OCI-LY1 (cell line): ENCODE measurements at regions not wholly inside any gene's neighbourhood (a gene's known extent, or its start where the extent isn't known, plus 50 kb on each side); places are given as distances from the start of the nearest gene placed in this dataset.

Experiments used
- H2AFZ ChIP-seq: fragments of 200-600 bp; sonication (generic), shearing (Covaris generic); 2 replicates; pipeline ENCODE4 v1.6.0; 2014; ENCODE audit warnings: antibody characterized with exemption, mild to moderate bottlenecking, low read length
- H3F3A ChIP-seq: fragments of 200-600 bp; sonication (generic), shearing (Covaris generic); 2 replicates; pipeline ENCODE4 v1.6.0; 2014; ENCODE audit warnings: mild to moderate bottlenecking, antibody characterized with exemption, low read length, moderate library complexity; ENCODE audit not compliant: insufficient read depth
- H3K27ac ChIP-seq: fragments of 200-600 bp; sonication (generic); 2 replicates; pipeline ENCODE4 v1.5.1; 2014; ENCODE audit warnings: low read length, mixed run types, mild to moderate bottlenecking, low read depth; ENCODE audit not compliant: poor library complexity, severe bottlenecking
- H3K27me3 ChIP-seq: fragments of 200-600 bp; sonication (generic); 2 replicates; pipeline ENCODE4 v1.6.0; 2014; ENCODE audit warnings: antibody characterized with exemption, mild to moderate bottlenecking, low read length, moderate library complexity; ENCODE audit not compliant: insufficient read depth
- H3K36me3 ChIP-seq: fragments of 200-600 bp; sonication (generic); 2 replicates; pipeline ENCODE4 v1.6.1; 2014; ENCODE audit warnings: mild to moderate bottlenecking, antibody characterized with exemption, low read length, moderate library complexity, mixed read lengths; ENCODE audit not compliant: insufficient read depth
- H3K4me1 ChIP-seq: fragments of 200-600 bp; sonication (generic); 2 replicates; pipeline ENCODE4 v1.5.1; 2014; ENCODE audit warnings: mild to moderate bottlenecking, low read length, moderate library complexity; ENCODE audit not compliant: insufficient read depth, severe bottlenecking
- H3K4me2 ChIP-seq: fragments of 200-600 bp; sonication (generic), shearing (Covaris generic); 2 replicates; pipeline ENCODE4 v1.6.1; 2014; ENCODE audit warnings: low read length
- H3K4me3 ChIP-seq: fragments of 200-600 bp; sonication (generic); 2 replicates; pipeline ENCODE4 v1.5.1; 2014; ENCODE audit warnings: low read length, low read depth, mild to moderate bottlenecking, mixed read lengths; ENCODE audit not compliant: poor library complexity, severe bottlenecking
- H3K79me2 ChIP-seq: fragments of 200-600 bp; shearing (Covaris generic); 2 replicates; pipeline ENCODE4 v1.6.1; 2016; ENCODE audit warnings: mixed run types, low read length, mixed read lengths; ENCODE audit not compliant: insufficient read depth
- H3K9ac ChIP-seq: fragments of 200-600 bp; sonication (generic), shearing (Covaris generic); 2 replicates; pipeline ENCODE4 v1.6.1; 2014; ENCODE audit warnings: mild to moderate bottlenecking, low read length, mixed read lengths
- H3K9me2 ChIP-seq: fragments of 200-600 bp; sonication (generic), shearing (Covaris generic); 2 replicates; pipeline ENCODE4 v1.6.1; 2014; ENCODE audit warnings: low read depth, mild to moderate bottlenecking, low read length, mixed read lengths
- H3K9me3 ChIP-seq: fragments of 200-600 bp; shearing (Covaris generic); 2 replicates; pipeline ENCODE4 v1.6.1; 2014; ENCODE audit warnings: low read length, mixed read lengths
- H4K20me1 ChIP-seq: fragments of 200-600 bp; sonication (generic), shearing (Covaris generic); 2 replicates; pipeline ENCODE4 v1.6.0; 2016; ENCODE audit warnings: mild to moderate bottlenecking, low read length; ENCODE audit not compliant: insufficient read depth
- EZH2 ChIP-seq: fragments of 200-600 bp; sonication (generic), shearing (Covaris generic); IDR thresholded peaks from 2 replicates; pipeline ENCODE4 v1.8.0; 2017; ENCODE audit warnings: borderline replicate concordance, mixed run types, mild to moderate bottlenecking, antibody characterized with exemption, low read length, moderate library complexity, mixed read lengths
- TF ChIP-seq, protein P1 (sequence below): fragments of 200-600 bp; sonication (generic), shearing (Covaris generic); IDR thresholded peaks from 2 replicates; pipeline ENCODE4 v1.5.1; 2017; ENCODE audit warnings: mild to moderate bottlenecking, antibody characterized with exemption, low read length, moderate library complexity, mixed read lengths

DNA sequence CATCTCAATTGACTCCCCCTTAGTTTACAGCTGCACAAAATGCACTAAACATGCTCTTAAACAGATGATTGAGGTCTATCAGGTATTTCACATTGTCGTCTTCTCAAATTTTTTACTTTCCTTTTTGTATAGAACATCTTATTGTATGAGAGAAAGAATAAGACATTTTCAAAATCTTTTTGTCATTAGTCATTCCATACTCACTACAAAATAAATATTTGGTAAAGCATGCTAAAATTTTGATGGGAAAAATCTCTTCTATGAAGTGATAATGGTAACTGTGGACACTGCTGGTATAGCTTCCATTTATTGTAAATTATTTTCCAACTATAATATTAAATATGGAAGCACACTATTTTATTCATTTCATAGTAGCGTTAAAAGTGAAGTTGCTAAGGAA, 185.6 kb upstream of the FSTL5 start:
- no peaks in the 10 kb centered on the region for H3F3A ChIP-seq
- no peak overlapping the region for H3K27ac ChIP-seq
- no peak overlapping the region for H2AFZ ChIP-seq
- no peaks in the 10 kb centered on the region for H3K4me1 ChIP-seq
- H4K20me1 ChIP-seq, result no peaks in the 10 kb centered on the region
- no peaks in the 10 kb centered on the region for H3K27me3 ChIP-seq
- no peak overlapping the region for H3K4me3 ChIP-seq
- H3K9ac ChIP-seq, result no peak overlapping the region
- TF ChIP-seq, protein P1, sequence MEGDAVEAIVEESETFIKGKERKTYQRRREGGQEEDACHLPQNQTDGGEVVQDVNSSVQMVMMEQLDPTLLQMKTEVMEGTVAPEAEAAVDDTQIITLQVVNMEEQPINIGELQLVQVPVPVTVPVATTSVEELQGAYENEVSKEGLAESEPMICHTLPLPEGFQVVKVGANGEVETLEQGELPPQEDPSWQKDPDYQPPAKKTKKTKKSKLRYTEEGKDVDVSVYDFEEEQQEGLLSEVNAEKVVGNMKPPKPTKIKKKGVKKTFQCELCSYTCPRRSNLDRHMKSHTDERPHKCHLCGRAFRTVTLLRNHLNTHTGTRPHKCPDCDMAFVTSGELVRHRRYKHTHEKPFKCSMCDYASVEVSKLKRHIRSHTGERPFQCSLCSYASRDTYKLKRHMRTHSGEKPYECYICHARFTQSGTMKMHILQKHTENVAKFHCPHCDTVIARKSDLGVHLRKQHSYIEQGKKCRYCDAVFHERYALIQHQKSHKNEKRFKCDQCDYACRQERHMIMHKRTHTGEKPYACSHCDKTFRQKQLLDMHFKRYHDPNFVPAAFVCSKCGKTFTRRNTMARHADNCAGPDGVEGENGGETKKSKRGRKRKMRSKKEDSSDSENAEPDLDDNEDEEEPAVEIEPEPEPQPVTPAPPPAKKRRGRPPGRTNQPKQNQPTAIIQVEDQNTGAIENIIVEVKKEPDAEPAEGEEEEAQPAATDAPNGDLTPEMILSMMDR, result no peak
- no peak for TF ChIP-seq EZH2
- H3K4me2 ChIP-seq, result no peak overlapping the region
- H3K9me3 ChIP-seq, result no peaks in the 10 kb centered on the region
- H3K36me3 ChIP-seq, result no peaks in the 10 kb centered on the region
- no peaks in the 10 kb centered on the region for H3K9me2 ChIP-seq
- no peaks in the 10 kb centered on the region for H3K79me2 ChIP-seq

GRCh38 chr4:162347842-162348213, 184.0 kb upstream of the FSTL5 start:
- Histone ChIP-seq H3K36me3 (no peaks in the 10 kb centered on the region), H3K4me3 (no peak overlapping the region), H3K79me2 (no peaks in the 10 kb centered on the region), H3K9me3 (no peaks in the 10 kb centered on the region), H3K27me3 (no peaks in the 10 kb centered on the region), H3K9me2 (no peaks in the 10 kb centered on the region), H3K4me2 (no peak overlapping the region), H3K27ac (no peak overlapping the region), H3K4me1 (no peaks in the 10 kb centered on the region), H3F3A (no peaks in the 10 kb centered on the region), H2AFZ (no peak overlapping the region), H4K20me1 (no peaks in the 10 kb centered on the region), H3K9ac (no peak overlapping the region)
- TF ChIP-seq EZH2, result no peak
- TF ChIP-seq, protein P1, result no peak

DNA sequence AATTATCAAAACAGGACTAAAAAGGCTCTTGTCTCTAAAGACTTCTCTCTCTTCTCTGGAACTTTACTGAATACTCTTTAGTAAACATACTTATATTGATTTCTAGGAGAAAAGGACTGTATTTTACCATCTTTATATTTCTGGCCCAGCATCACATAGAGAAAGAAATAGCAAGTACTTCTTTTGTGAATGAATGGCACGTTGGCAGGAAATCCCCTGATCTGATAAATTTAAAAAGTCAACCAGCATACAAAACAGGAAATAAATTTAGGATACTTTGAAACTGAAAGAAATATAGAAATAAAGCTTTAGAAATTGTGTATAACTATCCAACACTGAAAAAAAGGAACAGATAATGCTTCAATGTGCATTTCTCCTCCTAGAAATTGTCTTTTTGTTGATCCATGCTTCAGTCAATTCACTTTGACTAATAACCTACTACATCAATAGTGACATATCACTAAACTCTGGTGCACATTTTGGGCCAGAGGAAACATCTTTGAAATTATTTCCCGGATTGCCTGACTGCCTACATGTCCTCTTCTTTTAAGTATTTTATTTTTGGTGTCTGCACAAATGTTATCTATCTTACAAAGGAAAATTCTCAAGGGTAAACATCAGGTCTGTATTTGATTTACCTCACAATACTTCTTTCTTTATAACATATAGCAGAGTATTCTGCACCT, 183.5 kb upstream of the FSTL5 start:
- H3K27me3 ChIP-seq, result no peaks in the 10 kb centered on the region
- no peaks in the 10 kb centered on the region for H3K79me2 ChIP-seq
- H3F3A ChIP-seq, result no peaks in the 10 kb centered on the region
- H3K9me2 ChIP-seq, result no peaks in the 10 kb centered on the region
- no peaks in the 10 kb centered on the region for H3K36me3 ChIP-seq
- H3K27ac ChIP-seq, result no peak overlapping the region
- H3K9me3 ChIP-seq, result no peaks in the 10 kb centered on the region
- TF ChIP-seq, protein P1, result no peak
- TF ChIP-seq EZH2, result no peak
- no peak overlapping the region for H3K9ac ChIP-seq
- H4K20me1 ChIP-seq, result no peaks in the 10 kb centered on the region
- no peak overlapping the region for H3K4me3 ChIP-seq
- H2AFZ ChIP-seq, result no peak overlapping the region
- no peak overlapping the region for H3K4me2 ChIP-seq
- no peaks in the 10 kb centered on the region for H3K4me1 ChIP-seq
